Kidney capillary endothelial cell (primary cell): ENCODE measurements at regions not wholly inside any gene's neighbourhood (a gene's known extent, or its start where the extent isn't known, plus 50 kb on each side); places are given as distances from the start of the nearest gene placed in this dataset.
A peak's percentile ranks its signal among the peaks of the same experiment; 100 is the strongest.
"Not testable (repeated sequence)": the region's sequence is repeated elsewhere in the genome, so short reads cannot be mapped to it uniquely, and the experiment has no call there.

Source experiments
- DNase-seq: peaks from one replicate; pipeline ENCODE4 v3.0.0-alpha.2; 2018; ENCODE audit warnings: low spot score

DNA sequence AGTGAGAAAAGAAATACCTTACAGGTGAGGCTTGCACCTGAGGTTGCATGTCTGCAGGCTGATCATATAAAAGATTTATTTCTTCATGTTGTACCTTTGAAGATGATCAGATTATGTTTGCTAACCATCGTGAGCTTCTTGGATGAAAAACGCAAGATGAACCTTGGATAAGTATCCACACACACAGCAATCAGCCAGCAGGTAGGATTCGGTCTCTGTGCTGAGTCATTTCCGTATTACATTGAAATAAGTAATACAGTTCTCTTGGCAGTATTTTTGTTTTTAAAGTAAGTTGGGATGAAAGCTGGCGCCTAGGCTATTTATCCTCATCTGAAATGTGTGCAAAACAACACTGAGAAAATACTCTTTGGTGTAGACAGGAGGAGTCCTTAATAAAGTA lies 109.0 kb upstream of the PRKCQ start:
- DNase-seq: no peak

DNA sequence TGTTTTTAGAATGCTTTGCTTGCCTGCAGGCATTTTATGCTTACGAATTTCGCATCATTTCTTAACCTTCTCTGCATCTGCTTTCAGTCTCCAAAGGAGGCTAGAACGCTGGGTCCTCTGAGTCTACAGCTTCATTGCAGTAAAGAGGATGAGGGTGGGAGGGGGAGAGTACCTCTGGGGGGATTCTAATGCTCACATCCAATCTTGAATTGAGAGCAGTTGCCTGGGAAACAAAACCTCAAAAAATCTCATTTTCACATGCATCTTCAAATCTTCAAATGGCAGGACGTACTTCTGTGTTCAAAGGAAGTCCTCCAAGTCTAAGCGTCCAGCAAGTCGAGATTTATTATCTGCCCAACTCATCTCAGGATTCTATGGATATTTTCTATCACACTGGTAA lies 100.7 kb upstream of the PRKCQ start:
- DNase-seq: no peak

DNA sequence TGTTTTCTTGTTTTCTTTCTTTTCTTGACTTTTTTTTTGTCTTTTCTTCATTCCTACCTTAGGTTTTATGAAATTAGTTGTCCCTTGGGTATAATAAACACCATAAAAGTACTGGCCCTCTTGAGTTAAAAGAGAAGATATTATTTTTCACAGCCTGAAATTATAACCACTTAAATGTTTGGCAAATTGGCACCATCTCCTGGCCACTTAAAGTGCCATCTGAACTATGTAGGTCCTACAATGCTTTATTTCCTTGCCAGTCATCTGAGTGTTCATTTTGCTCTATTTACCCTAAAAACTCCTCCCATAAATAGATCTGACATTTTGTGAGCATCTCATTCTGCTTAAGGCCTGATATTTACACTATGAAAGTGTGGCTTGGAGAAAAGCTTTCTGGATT lies 98.9 kb upstream of the PRKCQ start:
- DNase-seq: no peak

DNA sequence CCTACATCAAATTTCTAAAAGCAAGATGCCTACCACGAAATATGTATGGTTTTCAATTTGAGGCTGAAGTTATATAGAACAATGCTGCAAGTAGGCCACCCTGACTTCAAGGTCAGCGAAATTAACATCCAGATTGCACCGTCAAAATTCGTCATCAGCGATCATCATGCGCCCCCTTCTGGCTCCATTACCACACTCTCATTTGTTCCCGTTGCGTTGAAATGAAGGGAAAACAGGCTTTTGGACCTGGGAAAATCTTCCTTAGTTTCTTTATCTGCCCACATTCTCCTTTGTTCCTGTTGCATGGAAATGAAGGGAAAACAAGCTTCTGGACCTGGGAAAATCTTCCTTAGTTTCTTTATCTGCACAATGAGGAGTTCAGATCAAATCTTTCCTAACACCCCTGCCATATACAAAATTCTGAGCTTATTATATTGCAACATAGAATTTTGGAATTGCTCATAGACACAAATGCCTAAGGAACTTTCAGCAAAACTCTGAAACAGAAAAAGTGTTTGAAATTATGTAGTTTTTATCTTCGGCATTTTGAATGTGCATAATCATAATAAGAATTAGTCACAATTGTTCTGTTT lies 98.2 kb upstream of the PRKCQ start:
- peak; percentile 57 for DNase-seq

DNA sequence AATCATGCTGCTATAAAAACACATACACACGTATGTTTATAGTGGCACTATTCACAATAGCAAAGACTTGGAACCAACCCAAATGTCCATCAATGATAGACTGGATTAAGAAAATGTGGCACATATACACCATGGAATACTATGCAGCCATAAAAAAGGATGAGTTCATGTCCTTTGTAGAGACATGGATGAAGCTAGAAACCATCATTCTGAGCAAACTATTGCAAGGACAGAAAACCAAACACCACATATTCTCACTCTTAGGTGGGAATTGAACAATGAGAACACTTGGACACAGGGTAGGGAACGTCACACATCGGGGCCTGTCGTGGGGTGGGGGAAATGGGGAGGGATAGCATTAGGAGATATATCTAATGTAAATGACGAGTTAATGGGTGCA lies 97.1 kb upstream of the PRKCQ start:
- DNase-seq: not testable (repeated sequence)

DNA sequence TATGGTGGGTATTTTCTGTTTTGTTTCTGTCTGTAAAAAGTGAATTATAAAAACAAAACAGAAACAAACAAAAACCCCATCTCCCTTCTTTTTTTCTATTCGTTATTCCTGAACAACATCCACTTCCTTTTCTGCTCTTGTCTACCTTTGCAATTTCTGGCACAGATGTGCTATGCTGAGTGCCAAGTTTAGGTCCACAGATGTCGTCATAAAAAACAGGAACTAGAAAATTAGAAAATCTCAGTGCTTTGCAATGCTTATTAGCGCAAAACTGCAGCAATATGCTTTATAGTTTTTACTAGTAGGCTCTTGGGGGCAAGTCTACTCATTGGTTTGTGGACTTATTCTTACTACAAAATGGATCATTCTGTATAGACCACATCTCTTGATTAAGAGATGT lies 94.2 kb upstream of the PRKCQ start:
- no peak for DNase-seq

DNA sequence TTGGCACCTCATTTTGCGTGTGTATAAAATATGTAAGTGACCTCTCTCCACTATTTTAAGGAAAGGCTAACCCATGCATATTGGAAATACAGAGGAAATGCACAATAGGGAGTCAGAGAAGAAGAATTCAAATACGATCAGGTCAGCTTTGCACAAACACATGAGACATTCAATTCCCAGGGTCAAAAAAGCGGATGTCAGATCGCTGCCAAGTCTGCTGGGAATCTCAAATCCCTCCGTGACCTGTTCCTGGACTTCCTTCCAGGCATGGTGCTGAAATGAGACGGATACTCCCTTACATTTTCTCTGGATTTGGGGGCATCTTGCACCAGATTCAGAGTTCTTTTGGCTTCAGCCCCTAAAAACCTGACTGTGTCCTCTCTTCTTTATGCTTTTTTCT lies 91.9 kb upstream of the PRKCQ start:
- peak; percentile 87 for DNase-seq

DNA sequence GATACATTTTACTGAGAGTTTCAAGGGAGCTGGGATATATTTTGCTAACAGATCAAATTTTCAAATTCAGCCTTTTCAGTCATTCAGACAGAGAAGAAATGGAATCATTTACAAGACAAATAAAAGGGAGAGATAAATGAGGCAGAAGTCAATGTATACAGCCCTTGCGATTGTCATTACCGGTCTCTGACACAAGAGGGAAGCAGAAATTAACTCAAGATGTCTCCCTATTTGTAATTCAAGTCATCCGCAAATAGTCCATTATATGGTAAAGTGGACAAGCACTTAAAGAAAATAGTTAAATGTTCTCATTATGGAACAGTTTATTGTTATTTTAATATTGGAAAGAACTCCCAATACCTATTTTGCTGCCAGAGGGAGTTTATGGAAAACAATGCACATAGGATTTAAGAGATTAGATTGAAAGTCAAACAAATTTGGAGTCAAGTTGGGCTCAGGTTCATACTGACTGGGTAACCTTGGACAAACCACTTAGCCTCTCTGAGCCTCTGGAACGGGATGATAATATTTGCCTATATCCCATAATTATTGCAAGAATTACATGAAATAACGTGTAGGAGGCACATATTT lies 89.3 kb upstream of the PRKCQ start:
- DNase-seq: peak; percentile 59

DNA sequence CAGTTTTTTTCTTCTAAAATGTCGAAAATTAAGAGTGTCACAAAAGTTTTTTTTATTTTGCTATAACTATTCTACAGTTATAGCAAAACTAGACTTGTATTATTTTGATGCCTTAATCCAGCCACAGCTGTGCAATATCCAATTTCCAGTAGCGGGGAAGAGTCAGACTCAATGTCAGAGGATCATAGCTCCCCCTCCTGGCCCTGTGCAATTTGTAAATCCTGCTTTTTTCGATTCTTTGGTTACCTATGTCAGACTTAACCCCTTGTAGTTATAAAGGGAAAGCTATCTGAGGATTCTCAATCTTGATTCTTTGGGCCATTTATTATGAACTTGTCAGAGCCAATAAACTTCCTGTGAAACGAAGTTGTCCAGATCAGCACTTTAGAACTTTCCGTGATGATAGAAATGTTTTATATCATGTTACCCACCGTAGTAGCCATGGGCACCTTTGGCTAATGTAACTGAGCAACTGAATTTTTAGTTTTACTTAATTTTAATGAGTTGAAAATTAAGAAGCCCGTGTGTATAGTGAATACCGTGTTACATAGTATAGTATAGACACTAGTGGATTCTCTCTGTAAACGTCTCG lies 87.7 kb upstream of the PRKCQ start:
- DNase-seq: peak; percentile 56

DNA sequence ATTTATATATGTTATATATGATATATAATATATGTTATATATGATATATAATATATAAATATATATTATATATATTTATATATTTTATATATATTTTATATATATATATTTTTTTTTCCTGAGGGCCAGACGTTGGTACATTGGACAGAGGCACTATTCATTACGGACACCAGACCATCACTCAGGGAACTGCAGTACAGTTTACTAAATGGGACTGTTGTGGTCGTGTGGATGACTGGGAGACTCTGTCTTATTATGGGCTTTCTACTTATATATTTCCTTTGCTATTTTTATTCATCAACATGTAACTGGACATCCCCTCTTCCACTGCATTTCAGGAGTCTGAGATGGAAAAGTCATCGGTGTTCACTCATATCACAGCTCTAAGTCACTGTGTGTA lies 87.1 kb upstream of the PRKCQ start:
- DNase-seq: no peak

DNA sequence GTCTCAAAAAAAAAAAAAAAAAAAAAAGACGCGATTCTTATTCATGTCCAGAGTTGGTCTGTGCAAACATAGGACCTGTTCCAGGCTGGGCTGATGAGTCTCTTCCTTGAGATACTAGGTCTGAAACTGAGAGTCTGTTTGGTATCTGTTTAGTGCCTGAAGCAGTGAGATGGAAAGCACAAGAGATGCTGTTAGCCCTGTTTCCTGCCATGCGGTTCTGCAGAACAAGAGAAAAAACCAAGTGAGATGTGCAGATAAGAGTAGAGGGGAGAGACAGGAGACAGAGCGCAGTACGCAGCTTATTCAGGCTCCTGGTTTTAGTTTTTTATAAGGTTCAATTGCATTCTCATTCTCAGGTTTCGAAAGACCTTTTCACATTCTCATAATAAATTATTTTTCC lies 85.8 kb upstream of the PRKCQ start:
- DNase-seq: no peak

DNA sequence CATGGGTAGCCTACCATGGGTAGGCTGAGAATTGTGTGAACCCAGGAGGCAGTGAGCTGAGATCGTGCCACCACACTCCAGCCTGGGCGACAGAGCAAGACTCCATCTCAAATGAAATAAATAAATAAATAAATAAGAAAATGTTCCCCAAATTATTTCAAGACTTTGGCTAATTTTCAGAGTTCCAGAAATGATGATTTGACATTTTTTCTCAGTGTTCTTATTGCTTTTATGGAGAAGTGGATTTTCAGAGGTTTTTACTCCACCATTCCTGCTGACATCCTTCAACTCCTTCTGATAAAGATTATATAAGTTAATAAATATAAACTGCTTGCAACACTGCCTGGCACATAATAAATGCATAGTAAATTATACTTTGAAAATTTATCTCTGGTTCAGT lies 80.4 kb upstream of the PRKCQ start:
- no peak for DNase-seq

DNA sequence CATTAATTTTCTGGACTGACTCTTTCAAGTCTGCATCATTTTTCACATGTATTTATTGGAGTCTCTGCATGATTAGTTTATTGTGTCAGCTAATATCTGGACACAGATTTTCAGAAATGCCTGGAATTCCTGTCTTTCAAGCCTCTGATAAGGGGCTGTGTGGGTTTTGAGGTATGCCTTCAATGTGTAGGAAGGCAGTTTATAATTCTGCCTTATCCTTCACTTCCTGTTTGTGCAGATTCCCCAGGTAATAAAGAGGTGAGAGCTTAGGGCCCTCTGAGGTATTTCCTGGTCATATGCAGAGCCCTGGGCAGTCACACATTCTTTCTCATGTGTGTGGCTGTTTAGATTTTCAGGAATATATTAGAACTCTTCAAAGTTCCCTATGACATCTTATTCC lies 79.4 kb upstream of the PRKCQ start:
- no peak for DNase-seq

DNA sequence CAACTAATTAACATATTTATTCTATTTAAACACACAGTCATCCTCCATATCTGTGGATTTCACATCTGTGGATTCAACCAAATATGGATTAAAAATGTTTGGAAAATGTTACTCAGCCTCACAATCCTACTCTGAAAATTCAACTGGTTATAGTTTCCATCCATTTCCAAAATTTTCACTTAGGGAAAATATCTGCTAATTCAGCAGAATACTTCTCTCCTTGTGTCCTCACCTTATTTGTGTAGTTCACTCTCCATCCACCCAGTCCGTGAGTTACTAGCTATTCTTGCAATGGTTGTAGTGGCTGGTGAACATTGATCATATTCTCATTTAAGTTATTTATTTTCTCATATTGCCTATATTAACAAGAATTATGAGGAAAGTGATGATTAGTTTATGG lies 77.6 kb upstream of the PRKCQ start:
- no peak for DNase-seq

DNA sequence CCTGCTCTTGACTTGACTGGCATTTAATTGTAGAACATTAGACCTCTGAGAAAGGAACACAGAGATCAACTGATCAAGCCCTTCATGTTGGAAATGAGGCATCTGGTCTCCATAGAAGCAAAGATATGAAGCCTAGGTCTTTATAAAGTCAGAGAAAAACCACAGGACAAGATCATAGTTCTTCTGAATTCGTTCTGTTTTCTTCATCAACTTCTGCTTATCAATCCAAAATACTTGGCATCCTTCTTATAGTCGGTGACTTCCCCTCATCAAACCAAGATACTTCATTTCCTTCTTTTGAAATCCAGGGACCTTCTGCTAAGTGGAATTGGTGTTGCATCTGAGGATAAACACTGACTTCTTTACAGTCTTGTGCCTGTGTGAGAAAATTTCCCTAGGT lies 77.1 kb upstream of the PRKCQ start:
- DNase-seq: no peak

DNA sequence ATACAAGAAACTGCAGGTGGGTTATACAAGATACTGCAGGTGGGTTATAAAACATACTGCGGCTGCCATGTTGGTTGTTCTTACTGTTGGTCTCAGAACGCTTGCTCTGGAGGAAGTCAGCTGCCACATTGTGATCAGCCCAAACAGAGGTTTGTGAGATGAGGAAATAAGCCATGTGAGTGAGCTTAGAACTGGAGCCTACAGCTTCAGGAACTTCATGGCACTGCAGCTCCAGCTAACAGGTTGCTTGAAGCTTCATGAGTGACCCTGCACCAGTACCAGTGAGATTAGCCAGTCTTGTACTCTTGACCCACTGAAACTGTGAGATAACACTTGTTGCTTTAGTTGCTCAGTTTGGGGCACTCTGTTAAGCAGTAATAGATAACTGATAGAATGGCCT lies 74.5 kb upstream of the PRKCQ start:
- no peak for DNase-seq

DNA sequence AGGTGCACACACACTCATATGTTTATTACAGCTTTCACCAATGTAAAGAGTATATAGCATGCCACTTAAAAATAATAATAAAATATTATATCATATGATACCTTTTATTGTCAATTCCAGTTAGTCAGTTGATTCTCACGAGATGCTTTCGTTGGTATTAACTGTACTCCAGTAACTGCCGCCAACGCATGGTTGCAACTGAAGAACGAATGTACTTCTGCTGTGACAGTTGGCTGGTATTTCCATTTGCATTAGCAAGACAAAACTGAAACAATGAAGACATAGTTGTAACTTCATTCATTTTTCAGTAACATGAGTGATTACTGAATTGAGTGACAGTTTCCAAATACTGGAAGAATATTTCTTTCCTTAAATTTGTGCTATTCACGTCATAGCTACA lies 70.5 kb upstream of the PRKCQ start:
- DNase-seq: no peak

DNA sequence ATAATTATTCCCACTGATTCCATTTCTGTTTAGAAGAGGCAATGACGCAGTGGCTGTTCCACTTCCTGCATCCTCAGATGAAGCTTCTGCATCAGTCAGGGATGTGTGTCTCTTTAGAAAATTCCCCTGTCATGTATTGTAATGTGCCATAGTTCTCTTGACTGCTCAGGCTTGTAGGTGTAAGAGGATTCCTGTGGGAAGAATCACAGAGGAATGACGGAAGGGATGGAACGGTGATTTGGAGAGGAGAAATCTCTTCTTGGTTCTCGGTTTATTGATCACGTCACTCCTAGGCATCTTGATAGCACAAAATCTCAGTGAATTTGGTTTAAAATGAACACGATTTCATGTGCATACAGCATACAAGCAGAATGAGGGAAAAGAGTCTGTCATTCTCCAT lies 69.8 kb upstream of the PRKCQ start:
- no peak for DNase-seq

DNA sequence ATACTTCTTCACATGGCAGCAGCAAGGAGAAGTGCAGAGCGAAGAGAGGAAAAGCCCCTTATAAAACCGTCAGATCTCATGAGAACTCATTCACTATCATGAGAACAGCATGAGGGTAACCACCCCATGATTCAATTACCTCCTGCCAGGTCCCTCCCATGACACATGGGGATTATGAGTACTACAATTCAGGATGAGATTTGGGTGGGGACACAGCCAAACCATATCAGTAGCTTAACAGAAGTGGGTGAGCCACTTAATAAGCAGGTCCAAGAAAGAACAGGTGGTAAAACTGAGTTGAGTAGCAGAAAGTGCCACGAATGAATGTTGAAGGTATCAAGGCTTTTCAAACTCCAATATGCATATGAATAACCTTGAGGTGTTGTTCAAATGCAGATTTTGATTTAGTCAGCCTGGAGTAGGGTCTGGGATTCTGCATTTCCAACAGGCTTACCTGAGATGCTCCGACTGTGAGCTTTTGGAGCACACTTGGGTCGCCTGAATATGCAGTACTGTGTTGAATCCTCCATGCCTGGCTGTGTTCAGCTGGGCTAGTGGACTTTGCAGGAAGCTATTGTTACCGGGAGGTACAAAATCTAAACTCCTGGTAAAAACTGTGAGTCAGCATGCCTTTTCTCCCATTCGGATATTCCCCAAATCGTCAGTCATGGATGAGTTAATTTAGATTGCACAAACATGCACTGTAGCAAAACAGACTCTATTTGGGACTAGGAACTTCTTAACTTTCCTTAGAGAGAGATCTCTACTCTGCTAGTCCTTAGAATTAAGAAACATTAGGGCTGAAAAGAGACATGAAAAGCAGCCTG lies 69.0 kb upstream of the PRKCQ start:
- DNase-seq: no peak

DNA sequence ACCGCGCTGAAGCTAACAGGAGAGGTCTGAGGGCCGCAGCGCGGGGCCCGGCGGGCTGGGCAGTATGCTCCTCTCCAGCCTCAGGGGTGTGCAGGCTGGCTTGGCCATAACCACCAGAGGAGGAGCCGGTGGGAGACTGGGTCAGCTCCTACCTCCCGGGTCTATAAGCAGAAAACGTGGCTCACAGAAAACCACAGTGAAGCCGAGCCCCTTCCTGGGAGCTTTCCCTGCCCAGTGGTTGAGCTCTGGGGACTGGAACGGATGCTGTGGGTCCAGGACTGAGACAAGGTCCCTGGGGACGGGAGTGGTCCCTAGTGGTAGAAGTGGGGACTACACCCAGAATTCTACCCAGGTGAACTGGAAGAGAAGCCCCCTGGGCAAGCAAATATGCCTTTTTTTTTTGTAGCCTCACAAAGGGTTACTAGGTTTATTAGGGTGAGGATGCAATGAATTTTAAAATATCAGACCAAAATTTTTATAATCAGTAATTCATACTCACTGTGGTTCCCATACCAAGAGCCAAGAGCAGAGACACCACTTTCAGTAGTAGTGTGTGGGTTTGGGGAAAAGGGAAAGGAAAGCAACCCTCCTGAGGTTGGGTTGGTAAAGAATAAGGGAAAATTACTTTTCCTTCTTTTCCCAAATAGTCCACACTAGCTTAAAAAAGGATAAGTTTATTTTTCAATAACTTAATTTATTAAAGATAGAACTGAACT lies 67.9 kb upstream of the PRKCQ start:
- no peak for DNase-seq

DNA sequence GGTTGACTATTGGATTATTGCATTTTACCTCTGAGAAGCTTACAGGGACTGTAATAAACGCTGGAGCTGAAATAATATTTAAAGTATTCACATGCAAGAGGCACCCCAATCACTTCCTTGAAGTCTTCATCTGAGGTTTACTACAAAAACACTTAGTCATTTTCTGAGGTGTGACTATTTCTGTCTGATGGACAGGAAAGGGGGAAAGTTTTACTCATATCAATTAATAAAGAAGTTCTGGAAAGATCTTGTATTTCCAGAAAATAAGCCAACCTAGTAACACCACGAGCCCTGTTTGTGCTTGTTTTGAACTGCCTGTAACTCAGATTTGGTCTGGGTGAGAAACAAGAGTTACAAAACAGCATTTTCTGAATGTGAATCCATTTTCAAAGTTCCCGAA lies 63.9 kb upstream of the PRKCQ start:
- DNase-seq: no peak

DNA sequence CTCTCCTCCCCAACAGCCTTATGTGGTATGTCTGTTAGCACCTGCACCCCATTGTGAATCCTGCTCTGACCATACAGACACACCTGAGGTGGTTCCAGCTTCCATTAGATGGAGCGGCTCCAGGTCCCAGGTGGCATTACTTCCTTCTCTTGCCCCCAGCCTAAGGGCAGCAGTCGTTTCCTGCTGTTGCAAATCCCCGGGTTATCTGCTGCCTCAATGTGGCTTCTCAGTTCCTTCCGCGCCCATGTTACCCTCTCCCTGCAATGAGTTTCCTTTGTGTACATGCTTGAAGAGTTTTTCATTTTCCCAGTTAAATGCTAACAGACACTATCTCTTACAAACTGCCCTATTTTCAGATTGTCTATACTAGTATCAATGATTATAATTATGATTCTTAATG lies 62.8 kb upstream of the PRKCQ start:
- no peak for DNase-seq
